HG03139 (cell line): ENCODE measurements at regions not wholly inside any gene's neighbourhood (a gene's known extent, or its start where the extent isn't known, plus 50 kb on each side); places are given as distances from the start of the nearest gene placed in this dataset.

ENCODE experiments used
- ATAC-seq: cut with Tn5 transposase; IDR thresholded peaks from one replicate; pipeline ENCODE4 v1.9.1; 2021; ENCODE audit not compliant: unreplicated experiment

GRCh38 chr17:77390870-77391269 lies 250.1 kb downstream of the SEC14L1 start:
- ATAC-seq, result no peak

DNA sequence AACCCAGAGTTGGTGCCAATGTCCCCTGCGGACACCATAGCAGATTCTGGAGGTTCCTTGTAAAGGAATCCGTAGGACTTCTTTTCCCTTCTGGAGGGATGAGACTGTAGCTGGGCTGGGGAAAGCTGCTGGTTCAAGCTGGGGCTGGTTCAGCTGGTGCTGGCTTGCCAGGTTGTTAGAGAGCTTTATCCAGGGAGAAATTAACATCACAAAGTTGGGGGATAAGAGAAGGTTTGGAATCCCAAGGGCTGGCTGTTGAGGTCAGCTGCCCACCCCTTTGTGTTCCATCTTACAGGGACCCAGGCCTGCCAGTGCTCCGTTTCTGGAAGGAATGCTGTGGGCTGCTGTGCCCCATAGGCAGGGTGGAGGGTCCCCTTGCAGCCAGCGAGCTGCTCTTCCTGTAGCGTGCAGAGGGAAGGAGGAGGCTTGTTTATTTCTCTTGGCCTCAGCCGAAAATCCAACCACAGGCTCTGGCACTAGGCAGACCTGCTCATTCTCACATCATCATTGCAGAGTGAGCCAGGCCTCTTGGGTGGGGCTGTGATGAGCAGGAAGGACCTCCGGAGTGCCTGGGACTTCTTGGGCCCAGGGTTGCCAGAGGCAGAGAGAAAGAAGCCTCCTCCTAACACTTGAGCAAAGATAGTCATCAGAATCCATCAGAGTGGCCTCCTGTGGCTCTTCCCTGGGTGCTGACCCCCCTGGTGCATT lies 251.1 kb downstream of the SEC14L1 start:
- ATAC-seq, result no peak

- no peak for ATAC-seq
These were observed 251.9 kb downstream of the SEC14L1 start for GRCh38 chr17:77392376-77393273.

DNA sequence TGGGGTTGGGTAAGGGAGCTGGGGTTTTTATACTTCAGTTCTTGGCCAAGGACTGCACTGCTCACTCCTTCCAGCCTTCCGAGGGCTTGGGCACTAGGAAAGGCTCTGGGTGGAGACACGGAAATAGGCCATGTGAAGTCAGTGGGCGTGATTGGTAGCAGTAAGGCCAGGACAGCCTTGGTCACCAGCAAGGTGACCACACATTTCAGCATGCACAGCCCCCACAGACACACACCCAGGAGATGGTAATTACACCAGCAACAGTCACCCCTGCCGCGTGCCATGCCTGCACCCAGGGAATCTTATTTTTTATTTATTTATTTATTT lies 252.5 kb downstream of the SEC14L1 start:
- ATAC-seq, result no peak

DNA sequence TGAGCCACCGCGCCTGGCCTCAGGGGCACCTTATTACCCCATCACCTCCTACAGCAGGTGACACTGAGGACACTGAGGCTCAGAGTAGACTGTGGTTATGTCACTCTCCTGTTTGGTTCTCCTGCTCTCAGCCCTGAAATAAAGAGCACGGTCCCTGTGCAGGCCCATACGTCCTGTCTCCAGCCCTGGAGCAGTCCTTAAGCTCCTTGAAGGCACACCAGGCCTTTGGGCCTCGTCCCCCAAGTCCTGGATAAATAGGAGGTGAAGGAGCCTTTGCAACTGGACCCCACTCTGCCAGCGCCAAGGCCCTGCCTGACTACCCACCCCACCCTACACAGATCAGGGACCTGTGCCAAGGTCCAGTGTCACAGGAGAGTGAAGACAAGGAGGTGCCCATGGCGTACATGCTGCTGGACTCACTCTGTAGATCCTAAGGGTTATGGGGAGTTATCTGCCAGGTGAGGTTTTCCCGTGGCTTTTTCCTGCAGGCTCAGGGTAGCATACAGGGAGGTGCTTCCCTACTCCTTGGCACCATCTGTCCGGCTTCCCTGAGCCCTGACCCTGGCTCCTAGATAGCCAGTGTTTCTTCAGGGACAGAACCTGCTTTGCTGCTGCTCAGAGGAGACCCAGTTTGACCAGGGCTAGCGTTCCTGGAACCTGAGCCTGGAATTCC lies 253.2 kb downstream of the SEC14L1 start:
- ATAC-seq, result no peak

DNA sequence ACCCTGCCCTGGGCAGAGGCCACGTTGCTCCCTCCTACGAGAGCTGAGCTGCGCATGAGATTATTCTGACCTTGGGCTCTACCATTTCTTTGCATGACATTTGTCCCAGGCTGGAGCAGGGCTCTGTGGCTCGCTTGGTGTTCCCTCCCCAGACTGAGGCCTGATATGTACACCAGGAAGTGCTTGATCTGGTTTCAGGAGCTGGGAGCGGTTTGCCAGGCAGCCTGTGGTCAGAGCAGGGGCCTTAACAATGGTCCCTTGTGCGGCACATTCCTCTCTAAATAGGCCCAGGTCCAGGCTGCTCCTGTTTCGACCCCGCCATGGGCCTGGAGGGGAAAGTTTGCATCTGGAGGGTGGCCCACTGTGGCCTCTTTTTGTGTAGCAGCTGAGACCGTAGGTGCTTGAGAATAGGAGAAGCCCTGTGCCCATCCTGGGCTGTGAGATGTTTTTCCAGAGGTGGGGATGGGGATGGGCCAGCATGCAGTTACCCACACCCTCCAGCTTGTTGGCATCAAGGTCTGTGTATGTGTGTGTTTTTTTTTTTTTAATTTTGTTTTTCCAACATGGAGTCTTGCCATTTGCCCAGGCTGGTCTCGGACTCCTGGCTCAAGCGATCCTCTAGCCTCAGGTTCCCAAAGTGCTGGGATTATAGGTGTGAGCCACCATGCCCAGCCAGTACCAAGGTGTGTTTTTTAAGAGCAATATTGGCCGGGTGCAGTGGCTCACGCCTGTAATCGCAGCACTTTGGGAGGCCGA lies 253.9 kb downstream of the SEC14L1 start:
- ATAC-seq, result no peak

- ATAC-seq, result no peak
These were observed 254.8 kb downstream of the SEC14L1 start for GRCh38 chr17:77395501-77396048.

DNA sequence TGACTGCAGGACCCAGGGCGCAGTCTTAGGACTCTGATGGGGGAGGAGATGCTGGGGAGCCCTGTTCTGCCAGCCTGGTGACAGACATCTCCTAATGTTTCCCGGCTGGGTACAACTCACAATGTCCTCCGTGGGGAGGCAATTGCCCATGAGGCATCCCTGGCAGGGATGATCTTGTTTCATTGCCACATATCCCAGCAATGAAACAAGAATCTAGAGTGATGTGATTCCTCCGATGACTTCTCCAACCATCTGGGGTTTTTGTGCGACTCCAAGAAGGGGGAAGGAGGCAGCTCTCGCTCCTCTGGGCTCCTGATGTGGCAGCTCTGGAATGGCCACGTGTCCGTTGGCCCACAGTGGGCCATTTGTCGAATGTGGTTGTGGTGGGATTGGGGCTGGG lies 255.8 kb downstream of the SEC14L1 start:
- ATAC-seq, result no peak

DNA sequence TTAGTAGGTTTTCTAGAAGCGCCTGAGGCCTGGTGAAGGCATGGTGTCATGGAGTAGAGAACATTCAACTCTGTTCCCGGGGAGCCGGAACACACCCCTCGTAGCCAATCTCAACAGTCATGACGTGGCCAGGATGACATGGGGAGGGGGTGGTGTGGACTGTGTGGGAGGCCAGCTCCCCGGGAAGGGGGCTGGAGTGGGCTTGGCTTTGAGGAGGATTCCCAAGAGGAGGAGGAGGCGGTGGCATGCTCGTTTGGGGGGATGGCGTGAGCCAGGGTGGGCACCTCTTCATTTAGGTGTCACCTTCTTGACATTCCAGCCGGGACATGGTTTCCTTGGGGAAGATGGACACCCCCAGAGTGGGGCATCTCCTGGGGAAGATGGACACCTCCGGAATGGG lies 257.5 kb downstream of the SEC14L1 start:
- ATAC-seq, result no peak

DNA sequence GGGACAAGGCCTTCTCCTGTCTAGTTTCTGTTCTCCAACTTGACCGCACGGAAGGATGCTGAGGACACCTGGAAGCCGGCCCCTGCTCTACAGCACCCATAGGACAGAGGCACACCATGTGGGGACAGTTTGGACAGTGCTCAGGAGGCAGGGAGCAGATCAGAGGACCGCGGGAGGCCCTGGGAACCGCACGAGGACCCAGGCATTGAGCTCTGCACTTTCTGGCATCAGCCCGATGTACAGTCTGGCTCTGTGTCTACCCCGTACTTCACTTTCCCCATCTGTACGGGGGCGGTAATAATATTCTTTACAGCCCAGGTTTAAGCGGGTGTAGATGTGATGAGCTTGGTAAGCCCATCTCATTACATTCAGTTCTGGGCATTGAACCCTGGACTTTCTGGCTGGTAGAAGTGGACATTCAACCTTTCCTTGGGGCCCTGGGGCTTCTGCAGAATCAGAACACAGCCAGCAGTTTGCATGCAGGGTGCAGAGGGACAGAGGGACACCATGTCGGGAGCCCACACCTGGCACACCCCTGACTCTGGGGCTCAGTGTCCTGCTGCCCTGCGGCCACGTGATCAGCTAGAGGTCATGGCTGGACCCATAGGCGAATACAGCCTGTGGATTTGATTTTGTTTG lies 258.7 kb downstream of the SEC14L1 start:
- ATAC-seq, result no peak

DNA sequence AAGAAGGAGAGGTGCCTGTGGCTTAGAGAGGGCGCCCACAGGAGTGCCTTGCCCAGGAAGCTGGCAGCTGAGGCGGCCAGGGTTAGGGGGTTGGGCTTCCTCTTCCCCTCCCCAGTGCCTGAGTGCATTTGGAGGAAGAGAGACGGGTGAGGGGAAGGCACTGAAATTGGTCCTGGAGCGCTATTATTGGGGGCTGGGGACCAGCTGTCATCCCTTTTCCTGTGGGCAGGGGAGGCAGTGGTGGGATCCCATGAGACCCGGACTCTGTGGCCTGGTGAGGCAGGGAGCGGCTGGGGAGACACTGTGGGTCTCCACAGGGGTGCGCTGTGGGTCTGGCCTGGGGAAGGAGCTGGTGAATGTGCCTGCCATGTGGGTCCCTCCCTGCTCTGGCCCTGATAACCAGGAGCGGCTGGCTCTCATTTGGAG lies 259.7 kb downstream of the SEC14L1 start:
- ATAC-seq, result no peak

DNA sequence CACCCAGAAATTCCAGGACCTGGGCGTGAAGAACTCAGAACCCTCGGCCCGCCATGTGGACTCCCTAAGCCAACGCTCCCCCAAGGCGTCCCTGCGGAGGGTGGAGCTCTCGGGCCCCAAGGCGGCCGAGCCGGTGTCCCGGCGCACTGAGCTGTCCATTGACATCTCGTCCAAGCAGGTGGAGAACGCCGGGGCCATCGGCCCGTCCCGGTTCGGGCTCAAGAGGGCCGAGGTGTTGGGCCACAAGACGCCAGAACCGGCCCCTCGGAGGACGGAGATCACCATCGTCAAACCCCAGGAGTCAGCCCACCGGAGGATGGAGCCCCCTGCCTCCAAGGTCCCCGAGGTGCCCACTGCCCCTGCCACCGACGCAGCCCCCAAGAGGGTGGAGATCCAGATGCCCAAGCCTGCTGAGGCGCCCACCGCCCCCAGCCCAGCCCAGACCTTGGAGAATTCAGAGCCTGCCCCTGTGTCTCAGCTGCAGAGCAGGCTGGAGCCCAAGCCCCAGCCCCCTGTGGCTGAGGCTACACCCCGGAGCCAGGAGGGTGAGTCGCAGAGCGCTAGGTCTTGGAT lies 261.5 kb downstream of the SEC14L1 start:
- no peak for ATAC-seq

DNA sequence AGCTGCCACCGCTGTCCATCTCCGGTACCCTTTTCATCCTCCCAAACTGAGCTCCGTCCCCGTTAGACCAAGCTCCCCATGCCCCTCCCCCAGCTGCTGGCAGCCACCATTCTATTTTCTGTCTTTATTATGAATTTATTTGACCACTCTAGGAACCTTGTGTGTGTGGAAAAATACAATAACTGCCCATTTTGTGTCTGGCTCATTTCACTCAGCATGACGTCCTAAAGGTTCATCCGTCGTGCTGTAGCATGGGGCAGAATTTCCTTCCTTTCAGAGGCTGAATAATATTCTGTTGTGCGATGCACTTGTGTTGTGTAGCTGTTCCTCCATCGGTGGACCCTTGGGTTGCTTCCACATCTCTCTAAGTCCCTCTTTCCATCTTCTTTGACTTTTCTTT lies 263.1 kb downstream of the SEC14L1 start:
- no peak for ATAC-seq

DNA sequence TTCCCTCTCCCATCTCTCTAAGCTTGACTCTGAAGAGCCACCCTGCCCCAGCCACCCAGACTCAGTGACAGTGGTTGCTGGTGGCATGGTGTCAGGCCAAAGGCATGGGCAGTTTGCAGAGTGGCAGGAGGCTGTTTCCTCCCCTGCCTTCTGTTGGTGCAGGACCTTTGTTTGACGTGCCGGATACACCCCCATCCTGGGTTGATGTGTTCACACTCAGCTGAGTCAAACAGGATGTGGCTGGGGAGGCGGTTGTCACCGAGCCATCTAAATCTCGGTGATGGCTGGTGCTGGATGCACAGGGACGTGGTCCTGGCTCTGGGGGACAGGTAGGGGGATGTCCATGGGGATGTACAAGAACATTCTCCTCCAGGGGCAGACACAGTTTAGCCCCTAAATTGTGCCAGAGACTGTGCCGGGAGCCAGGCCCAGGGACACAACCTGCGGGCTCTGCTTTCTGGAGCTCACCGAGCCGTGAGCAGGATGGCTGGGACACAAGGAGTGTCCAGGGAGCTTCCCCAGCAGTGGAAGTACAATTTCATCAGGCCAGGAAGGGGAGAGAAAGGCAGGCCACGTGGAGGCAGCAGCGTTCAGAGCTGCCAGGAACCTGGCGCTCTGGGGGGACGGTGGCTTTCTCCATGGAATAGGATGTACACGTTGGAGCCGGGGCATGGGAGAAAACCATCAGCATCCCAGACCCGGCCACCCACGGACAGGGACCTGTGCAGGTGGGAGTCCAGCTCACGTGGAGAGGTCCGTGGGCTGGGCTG lies 264.2 kb downstream of the SEC14L1 start:
- no peak for ATAC-seq

DNA sequence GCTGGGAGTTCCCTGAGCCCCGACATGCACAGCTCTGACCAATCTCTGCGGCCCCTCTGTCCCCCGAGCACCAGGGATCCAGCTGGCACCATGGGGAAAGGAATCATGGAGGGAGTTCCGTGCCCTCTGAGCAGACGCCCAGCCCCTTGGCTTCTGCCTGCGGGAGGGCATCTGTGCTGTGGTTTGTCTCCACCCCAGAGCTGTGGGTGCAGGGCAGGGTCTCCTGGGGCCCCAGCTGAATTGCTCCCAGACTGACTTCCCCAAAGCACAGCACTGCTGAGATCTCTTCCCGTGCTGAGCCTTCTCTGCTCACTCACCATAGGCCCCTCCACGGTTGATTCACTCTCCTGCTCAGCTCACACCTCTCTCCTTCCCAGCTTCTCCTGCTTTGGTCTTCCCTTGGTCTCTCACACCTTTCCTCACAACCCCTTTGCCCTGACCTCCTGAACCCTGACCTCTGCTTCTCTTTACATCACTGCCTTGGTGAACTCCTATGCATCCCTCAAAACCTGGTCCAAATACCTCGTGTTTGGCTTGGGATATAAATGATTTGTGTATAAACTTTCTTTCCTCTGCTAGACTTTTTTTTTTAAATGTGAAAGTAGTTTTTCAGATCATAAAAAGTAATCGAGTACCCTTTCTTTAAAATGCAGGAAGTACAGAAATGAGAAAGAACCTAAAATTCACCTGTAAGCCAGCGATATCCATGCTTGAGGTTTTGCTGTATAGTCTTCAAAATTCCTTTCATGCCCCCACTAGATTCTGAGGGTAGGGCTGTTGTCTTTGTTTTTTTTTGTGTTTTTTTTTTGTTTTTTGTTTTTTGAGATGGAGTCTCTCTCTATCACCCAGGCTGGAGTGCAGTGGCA lies 265.3 kb downstream of the SEC14L1 start:
- ATAC-seq, result no peak

- no peak for ATAC-seq
These were observed 266.8 kb downstream of the SEC14L1 start for GRCh38 chr17:77407321-77408277.

- no peak for ATAC-seq
These were observed 267.5 kb downstream of the SEC14L1 start for GRCh38 chr17:77408284-77408683.
